Parathyroid adenoma (tissue), 2 donors: ENCODE measurements at regions not wholly inside any gene's neighbourhood (a gene's known extent, or its start where the extent isn't known, plus 50 kb on each side); places are given as distances from the start of the nearest gene placed in this dataset.
"Not testable (repeated sequence)": the region's sequence is repeated elsewhere in the genome, so short reads cannot be mapped to it uniquely, and the experiment has no call there.

Source experiments
- H2AFZ ChIP-seq: fragments of 300-600 bp; sonication (generic); one replicate; pipeline ENCODE4 v1.7.0; 2017; ENCODE audit warnings: antibody characterized with exemption, mild to moderate bottlenecking
- H3K27ac ChIP-seq: fragments of 300-600 bp; sonication (generic); one replicate; pipeline ENCODE4 v1.7.0; 2017
- H3K27me3 ChIP-seq: fragments of 300-600 bp; sonication (generic); one replicate; pipeline ENCODE4 v1.7.0; 2017; ENCODE audit warnings: low read length; ENCODE audit not compliant: control insufficient read depth, insufficient read depth
- H3K36me3 ChIP-seq: fragments of 300-600 bp; sonication (generic); one replicate; pipeline ENCODE4 v1.7.0; 2017; ENCODE audit warnings: low read length; ENCODE audit not compliant: control insufficient read depth, insufficient read depth
- H3K4me1 ChIP-seq: fragments of 300-600 bp; sonication (generic); one replicate; pipeline ENCODE4 v1.7.0; 2017; ENCODE audit warnings: control low read depth
- H3K4me2 ChIP-seq: fragments of 300-600 bp; sonication (generic); one replicate; pipeline ENCODE4 v1.7.0; 2017; ENCODE audit warnings: low read length
- H3K4me3 ChIP-seq: fragments of 300-600 bp; sonication (generic); one replicate; pipeline ENCODE4 v1.7.0; 2017; ENCODE audit warnings: low read depth, low read length
- H3K79me2 ChIP-seq: fragments of 300-600 bp; sonication (generic); one replicate; pipeline ENCODE4 v1.7.0; 2017; ENCODE audit warnings: control low read depth
- H3K9ac ChIP-seq: fragments of 300-600 bp; sonication (generic); one replicate; pipeline ENCODE4 v1.7.0; 2017; ENCODE audit warnings: mild to moderate bottlenecking
- H3K9me3 ChIP-seq: fragments of 300-600 bp; sonication (generic); one replicate; pipeline ENCODE4 v1.7.0; 2017; ENCODE audit warnings: low read length; ENCODE audit not compliant: control insufficient read depth
- CTCF ChIP-seq: fragments of 300-600 bp; sonication (generic); IDR thresholded peaks from one replicate; pipeline ENCODE4 v1.7.0; 2017; ENCODE audit warnings: antibody characterized with exemption, mild to moderate bottlenecking
- donor health status: primary hyperparathyroidism.

DNA sequence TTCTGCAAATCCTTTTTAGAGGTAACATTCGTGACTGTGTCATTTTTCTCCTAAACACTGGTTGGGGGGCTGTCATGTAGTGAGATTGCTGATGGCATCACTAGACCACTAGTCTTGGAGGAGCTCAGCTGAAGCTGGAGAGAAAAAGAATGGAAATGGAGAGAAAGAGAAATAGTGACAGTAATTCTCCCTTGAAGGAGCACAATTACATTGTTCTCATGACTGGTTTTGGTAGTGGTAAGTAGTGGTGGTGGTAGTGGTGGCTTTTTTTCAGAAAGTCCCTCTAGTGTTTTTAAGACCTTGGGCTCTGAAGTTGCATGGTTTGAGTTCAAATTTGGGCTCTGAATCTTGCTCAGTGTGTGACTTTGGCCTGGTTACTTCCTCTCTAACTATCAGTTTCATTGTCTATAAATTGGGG lies 99.8 kb downstream of the LARP7 start:
- Histone ChIP-seq H3K27ac (no peak overlapping the region), H2AFZ (no peak overlapping the region), H3K79me2 (no peaks in the 10 kb centered on the region), H3K9me3 (no peaks in the 10 kb centered on the region), H3K36me3 (no peaks in the 10 kb centered on the region), H3K27me3 (no peaks in the 10 kb centered on the region), H3K4me1 (no peaks in the 10 kb centered on the region), H3K4me2 (no peak overlapping the region), H3K9ac (no peak overlapping the region), H3K4me3 (no peak overlapping the region)
- TF ChIP-seq CTCF, result no peak

GRCh38 chr4:112739442-112739841 lies 102.5 kb downstream of the LARP7 start:
- no peak for TF ChIP-seq CTCF
- Histone ChIP-seq H3K36me3 (no peaks in the 10 kb centered on the region), H3K4me2 (no peak overlapping the region), H2AFZ (no peak overlapping the region), H3K9me3 (no peaks in the 10 kb centered on the region), H3K27me3 (no peaks in the 10 kb centered on the region), H3K4me1 (no peaks in the 10 kb centered on the region), H3K4me3 (no peak overlapping the region), H3K9ac (no peak overlapping the region), H3K27ac (no peak overlapping the region), H3K79me2 (no peaks in the 10 kb centered on the region)

DNA sequence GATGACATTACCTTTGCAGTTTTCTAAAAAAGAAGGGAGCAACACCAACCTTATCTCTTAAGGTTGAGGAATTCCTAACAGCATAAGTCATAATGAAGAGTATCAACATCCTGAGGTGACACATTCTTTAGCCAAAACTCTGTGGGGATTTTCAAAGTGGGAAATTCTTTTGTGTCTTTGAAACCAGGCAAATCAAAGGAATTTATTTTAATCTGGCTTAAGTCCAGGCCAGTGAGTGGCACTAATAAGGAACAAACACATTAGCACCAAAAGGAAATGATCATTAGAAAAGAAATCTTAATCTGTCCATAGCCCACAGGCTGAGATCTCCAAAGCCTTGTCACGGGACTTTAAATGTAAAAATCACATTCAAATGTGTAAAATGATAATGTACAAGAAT lies 110.1 kb downstream of the LARP7 start:
- Histone ChIP-seq H3K9ac (no peak overlapping the region), H3K27ac (no peak overlapping the region), H2AFZ (no peak overlapping the region), H3K9me3 (no peaks in the 10 kb centered on the region), H3K4me3 (no peak overlapping the region), H3K4me1 (no peaks in the 10 kb centered on the region), H3K4me2 (no peak overlapping the region), H3K79me2 (no peaks in the 10 kb centered on the region), H3K27me3 (no peaks in the 10 kb centered on the region), H3K36me3 (no peaks in the 10 kb centered on the region)
- TF ChIP-seq CTCF, result no peak

GRCh38 chr4:112748352-112748878 lies 111.5 kb downstream of the LARP7 start:
- Histone ChIP-seq H3K4me3 (no peak overlapping the region), H3K4me1 (no peaks in the 10 kb centered on the region), H3K36me3 (no peaks in the 10 kb centered on the region), H3K27ac (no peak overlapping the region), H3K27me3 (no peaks in the 10 kb centered on the region), H3K4me2 (no peak overlapping the region), H3K79me2 (no peaks in the 10 kb centered on the region), H2AFZ (no peak overlapping the region), H3K9ac (no peak overlapping the region), H3K9me3 (no peaks in the 10 kb centered on the region)
- TF ChIP-seq CTCF, result no peak

- not testable (repeated sequence) for H2AFZ ChIP-seq, H3K9ac ChIP-seq, H3K27me3 ChIP-seq, H3K27ac ChIP-seq, H3K36me3 ChIP-seq, H3K4me2 ChIP-seq, H3K4me1 ChIP-seq, H3K9me3 ChIP-seq, H3K79me2 ChIP-seq, H3K4me3 ChIP-seq
Observed at GRCh38 chr4:112750749-112751148, 113.8 kb downstream of the LARP7 start.
